GM18526 (cell line): ENCODE measurements at regions not wholly inside any gene's neighbourhood (a gene's known extent, or its start where the extent isn't known, plus 50 kb on each side); places are given as distances from the start of the nearest gene placed in this dataset.

Source experiments
- POLR2A ChIP-seq: IDR thresholded peaks from 3 replicates; pipeline ENCODE4 v1.6.1; 2011; ENCODE audit not compliant: insufficient read length; ENCODE audit errors: extremely low read depth

DNA sequence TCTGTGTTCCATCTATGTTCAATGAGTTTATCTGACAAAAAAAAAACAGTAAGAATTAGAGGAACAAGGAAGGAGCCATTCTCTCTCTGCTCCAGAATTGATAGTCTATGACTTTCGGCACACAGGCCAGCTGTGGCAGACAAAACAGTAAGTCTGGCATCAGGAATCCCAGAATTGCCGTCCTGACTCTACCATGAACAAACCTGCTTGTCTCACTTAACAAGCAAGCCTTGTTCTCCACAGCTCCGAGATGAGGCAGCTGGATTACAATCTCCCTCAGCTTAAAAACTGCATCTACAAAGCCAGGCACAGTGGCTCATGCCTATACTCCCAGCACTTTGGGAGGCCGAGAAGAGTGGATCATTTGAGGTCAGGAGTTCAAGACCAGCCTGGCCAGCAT, 153.6 kb upstream of the TMCC3 start:
- no peak for TF ChIP-seq POLR2A

DNA sequence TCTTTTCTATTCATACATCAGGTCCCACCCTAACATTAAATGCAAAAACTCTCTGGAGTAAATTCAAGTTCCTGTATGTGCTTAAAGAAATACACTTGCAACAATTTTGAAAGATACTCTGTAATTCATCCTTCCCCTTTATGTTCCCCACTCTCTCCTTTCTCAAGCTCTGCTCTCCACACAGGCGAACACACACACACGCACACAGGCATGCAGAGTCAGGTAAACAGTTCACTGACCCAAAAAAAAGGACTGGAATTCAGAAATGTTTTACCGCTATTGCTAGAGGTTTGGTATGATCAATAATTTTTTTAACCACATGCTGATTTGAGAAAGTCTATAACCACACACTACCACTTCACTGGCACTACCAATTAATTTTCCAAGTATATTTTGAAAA, 152.4 kb upstream of the TMCC3 start:
- TF ChIP-seq POLR2A, result no peak

DNA sequence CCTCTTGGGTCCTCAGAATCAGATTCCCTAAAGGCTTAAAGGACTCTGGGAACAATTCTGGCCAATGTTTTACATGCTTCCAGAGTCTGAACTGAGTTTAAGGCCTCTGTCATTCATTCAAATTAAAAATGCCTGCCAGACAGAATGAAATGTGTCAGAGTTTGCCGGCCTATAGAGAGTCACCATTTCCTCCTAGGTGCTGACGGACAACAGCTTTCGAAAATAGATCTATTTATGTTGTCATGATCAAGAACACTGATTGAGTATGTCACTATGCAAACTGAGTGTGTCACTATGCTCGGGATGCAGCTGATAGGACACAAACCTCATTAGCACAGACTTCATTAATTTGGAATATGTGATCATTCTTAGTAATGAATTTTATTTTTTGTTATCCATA, 151.4 kb upstream of the TMCC3 start:
- TF ChIP-seq POLR2A, result no peak

DNA sequence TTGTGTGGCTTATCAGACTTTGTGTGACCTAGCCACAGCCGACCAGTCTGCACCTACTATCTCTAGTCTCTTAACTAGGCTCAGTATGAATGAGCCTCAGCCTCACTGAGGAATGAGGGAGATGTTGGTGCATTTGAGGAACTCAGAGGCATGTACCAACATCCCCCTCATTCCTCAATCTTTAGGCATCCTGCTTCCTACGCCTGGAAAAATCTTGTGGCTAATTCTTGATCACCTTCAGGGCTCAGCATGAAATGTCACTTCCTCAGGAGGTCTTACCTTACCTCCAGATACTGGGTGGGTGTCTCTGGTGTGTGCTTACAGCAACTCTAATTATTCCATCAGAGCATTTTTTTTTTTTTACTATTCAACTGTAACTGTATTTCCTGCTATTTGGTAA, 148.8 kb upstream of the TMCC3 start:
- TF ChIP-seq POLR2A, result no peak

DNA sequence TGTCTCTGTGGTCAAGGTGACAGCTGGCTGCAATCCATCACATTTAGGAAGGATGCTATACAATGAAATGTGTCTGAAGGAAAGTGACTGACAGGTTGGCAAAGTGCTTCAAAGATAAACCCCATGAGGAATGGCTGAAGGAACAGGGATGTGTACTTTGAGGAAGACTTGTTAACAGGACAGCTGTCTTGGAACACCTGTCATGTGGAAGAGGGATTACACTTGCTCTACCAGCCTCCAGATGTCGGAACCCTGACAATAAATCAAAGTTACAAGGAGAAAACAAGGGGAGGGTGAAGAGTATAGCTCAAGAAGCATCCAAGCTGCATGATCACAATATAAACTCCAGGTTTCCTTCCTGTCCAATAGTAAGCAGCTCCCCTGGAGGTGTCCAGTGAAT, 147.8 kb upstream of the TMCC3 start:
- TF ChIP-seq POLR2A, result no peak

DNA sequence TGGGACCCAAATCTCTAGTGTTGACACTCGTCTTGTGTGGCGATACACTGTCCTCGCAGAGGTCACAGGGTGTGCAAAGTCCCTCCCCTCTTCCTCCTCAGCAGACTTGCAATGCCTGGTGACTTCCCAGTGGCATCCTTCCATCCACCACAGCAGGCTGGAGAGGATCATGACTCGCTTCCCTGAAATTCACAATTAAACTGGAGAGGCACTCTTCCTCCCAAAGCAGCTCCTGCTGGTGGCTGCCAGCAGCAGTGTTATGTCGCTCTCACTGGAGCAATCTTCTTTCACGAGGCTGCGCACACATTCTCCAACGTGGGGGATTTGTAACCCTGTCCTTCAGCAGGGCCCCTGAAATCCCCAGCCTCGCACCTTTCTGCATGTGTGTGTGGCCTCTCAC, 145.2 kb upstream of the TMCC3 start:
- no peak for TF ChIP-seq POLR2A

DNA sequence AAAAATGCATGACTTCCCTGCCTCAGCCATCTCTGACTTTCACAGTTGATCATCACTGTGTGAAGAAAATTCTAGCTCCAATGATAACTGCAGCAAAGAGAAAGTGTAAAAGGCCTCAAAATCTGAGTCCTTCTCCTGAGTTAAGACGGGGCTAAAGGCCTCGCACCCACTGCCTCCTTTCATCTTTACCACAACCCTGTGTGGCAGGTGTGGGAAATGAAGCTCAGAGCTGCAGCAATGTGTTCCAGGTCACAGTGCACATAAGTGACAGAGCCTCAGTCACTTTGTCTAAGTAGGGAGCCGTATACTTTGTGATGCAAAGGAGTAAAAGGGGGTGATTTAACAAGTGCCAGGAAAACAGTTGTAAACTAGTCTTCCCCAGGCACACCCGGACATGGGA, 144.7 kb upstream of the TMCC3 start:
- TF ChIP-seq POLR2A, result no peak

DNA sequence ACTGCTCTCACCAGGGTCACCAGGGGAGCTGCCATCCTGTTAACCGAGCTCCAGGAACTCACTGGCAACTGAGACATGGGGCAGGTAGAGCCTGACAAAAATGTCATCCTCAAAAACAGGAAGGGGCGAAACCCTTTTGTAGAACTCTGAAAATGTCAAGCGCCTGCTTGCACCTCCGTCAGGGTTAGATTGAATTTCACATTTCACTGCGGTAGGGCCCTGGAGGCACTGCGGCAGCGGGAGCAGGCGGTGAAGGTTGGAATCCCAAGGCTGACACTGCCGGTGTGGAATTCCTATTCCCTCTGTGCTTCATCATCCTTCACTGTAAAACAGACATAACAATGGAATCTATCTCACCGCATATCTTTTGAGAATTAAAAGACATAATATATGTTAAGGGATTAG, 142.8 kb upstream of the TMCC3 start:
- no peak for TF ChIP-seq POLR2A

DNA sequence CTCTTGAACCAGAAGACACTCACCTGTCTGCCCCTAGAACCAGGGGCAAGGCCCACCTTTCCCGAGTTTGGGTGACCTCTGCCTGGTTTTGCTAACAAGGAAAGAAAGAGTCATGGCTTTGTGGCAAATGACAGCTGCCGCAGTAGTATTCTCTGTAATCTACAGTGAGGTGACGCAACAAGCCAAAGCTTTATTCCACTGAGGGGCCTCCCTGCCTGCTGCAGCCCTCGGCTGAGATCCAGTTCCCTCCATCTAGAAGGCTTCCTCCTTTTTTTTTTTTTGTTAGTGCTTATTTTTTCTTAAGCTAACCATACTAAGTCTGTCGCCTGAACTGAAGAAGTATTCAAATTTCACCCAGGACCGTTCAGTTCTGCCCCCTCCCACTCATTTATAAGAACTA, 142.3 kb upstream of the TMCC3 start:
- TF ChIP-seq POLR2A, result no peak

DNA sequence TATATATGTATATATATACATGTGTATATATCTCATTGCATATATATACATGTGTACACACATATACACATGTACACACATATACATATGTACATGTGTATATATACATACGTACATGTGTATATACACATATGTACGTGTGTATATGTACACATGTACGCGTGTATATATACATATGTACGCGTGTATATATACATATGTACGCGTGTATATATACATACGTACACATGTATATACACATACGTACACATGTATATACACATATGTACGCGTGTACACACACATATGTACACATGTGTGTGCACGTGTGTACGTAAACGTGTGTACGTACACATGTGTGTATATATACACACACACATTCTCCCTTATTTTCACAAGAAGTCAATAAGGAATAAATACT, 141.6 kb upstream of the TMCC3 start:
- no peak for TF ChIP-seq POLR2A

DNA sequence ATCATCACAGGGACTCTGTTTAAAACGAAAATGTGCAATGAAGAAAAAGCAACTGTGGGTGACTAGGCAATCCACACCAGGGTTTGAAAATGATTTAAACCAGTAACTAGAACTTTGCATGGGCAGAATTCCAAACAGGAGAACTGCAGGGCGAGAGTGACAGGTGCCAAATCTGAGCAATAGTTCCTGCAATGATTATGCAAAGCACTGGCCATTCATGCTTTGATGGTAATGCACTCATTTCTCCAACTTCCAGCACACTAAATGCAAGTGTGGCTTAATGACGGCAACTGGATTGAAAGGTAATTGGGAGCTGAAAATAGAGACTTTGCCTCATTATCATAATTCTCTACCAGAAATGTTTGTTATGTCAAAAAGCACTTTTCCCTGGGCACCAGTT, 140.5 kb upstream of the TMCC3 start:
- TF ChIP-seq POLR2A, result no peak

DNA sequence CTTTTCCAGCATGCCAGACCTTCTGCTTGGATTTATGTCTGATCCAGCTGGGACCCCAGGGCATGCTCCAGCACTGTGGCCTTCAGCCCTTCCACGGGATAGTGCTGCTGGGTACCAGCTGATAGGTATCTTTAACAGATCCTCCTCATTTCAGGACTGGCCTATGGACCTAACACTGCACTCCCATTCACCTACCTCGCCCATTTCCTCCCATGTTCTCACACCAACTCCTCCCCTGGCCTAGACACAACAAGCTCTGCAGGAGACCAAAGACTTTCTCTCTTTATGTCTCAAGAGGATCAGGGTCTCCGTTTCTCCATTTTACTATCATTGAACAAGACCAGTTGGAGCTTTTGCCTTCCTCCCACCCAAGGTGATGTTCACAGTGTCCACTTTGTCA, 140.0 kb upstream of the TMCC3 start:
- TF ChIP-seq POLR2A, result no peak

DNA sequence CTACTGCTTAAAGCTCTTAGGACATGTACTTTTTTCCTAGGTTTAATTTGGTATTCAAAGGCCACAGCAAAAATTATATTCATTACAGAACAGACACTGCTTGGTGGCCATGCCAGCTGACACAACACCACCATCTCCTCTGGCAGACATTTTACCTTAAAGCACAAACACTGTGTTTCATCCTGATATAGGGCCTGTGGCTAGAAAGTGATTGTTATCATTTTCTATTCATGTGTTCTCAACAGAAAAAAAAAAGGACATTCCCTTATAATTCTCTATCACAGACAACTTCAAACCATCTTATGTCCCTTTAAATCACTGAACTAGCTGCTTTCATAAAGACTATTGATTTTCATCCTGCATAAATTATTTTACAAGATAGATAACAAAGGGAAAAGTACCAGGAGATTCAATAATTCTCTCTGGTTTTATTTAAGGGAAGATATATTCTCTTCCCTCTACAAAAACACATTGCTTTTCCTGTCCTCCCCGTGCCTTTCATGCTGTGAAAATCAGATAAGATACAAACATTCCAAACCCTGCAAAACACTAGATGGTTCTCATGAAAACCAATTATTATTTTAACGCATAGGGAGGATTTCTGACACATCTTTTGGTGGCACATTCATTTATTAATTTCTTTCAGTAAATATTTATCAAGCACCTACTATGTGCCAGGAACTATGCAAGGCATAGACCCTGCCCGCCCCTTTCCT, 139.3 kb upstream of the TMCC3 start:
- TF ChIP-seq POLR2A, result no peak

DNA sequence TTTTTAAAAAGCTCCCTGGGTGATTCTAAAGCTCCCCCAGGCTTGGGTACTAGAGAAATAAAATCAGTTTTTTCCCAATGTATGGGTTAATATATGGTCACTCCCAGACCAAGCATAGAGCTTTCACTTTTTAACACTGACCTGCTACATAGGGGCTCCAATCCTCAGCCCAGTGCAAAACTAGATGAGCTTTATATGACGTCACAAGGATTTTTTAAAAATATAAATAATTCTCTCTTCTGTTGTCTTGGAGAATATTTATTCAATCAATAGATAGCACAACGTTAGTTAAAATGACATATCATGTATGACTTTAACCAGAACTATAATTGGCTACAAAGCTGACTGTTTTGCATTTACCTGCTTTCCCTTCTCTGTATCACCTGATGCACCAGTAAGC, 137.9 kb upstream of the TMCC3 start:
- no peak for TF ChIP-seq POLR2A

DNA sequence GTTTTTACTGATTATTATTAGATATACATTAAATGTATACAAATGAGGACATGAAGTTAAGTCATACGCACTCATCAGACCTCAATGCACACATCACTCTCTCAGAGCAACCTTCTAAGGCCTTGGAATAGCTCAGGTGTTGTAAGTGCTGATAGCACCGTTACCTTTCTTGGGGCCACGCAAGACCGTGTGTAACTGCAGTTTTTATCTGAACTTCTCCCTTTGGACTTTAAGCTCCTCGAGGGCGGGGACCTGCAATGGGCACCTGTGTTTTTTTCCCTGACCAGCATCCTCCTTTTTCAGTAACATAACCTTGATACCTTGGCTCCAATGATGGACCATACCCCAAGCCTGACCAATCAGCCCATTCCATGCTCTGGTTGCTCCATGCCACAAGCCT, 136.5 kb upstream of the TMCC3 start:
- no peak for TF ChIP-seq POLR2A

DNA sequence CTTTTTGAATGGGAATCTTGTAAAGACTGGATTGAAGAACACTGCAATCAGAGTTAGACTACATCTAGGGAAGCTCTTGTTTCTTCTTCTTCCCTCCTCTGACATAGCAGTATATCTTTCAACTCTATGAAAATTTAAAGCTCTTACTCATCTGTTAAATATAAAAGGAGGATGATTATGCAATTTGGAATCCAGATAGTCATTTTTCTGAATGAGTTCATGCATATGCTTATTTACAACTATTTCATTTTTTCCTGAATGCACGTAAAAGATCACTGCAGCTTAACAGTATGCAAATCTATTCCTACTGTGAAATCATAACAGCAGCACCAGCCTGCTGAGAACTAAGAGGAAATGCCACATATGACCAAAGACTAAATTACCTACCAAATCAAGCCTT, 133.5 kb upstream of the TMCC3 start:
- TF ChIP-seq POLR2A, result no peak

DNA sequence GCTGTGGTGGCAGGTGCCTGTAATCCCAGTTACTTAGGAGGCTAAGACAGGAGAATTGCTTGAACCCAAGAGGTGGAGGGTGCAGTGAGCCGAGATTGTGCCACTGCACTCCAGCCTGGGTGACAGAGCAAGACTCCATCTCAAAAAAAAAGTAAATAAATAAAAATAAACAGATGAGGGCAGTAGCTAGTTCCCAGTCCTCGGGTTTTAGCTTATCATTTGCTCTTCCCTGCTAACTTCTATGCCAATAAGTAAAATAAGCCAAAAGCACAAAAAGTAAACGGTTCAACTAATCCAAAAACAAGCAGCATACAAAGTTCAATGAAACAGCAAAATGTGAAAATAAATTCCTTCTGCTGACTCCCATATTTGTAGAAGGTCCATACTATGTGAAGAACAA, 133.0 kb upstream of the TMCC3 start:
- TF ChIP-seq POLR2A, result no peak

DNA sequence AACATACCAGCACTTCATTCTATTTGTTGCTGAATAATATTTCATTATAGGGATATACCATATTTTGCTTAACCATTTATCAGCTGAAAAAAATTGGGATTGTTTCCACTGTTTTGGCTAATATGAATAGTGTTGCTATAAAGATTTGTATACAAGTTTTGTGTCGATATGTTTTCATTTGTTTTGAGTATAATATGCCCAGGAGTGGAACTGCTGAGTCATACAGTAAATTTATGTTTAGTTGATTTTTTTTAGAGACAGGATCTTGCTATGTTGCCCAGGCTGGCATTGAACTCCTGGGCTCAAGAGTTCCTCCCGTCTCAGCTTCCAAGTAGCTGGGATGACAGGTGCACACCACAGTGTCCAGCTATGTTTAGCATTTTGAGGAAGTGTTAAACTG, 131.5 kb upstream of the TMCC3 start:
- no peak for TF ChIP-seq POLR2A
